ENCODE measurements at regions not wholly inside any gene's neighbourhood (a gene's known extent, or its start where the extent isn't known, plus 50 kb on each side); places are given as distances from the start of the nearest gene placed in this dataset.

- TF ChIP-seq CTCF (IDR thresholded peaks at IDR 0.05; ENCODE audit: insufficient read depth, low read depth, low read length, missing control alignments), result no peak
- peak; percentile 97 for DNase-seq (ENCODE audit: low read depth)
- peak overlapping the region; percentile 94 for H3K4me3 ChIP-seq (ENCODE audit: low read length)
Observed at GRCh38 chr14:51488569-51489220, 163.0 kb upstream of the FRMD6 start.

GRCh38 chr14:51490205-51490604 lies 161.5 kb upstream of the FRMD6 start:
- DNase-seq (ENCODE audit: low read depth), result peak; percentile 35

GRCh38 chr14:51491036-51491545 lies 160.6 kb upstream of the FRMD6 start:
- TF ChIP-seq CTCF (IDR thresholded peaks at IDR 0.05; ENCODE audit: insufficient read depth, low read depth, low read length, missing control alignments), result no peak
- H3K4me3 ChIP-seq (ENCODE audit: low read length), result peak overlapping the region; percentile 94
- DNase-seq (ENCODE audit: low read depth), result no peak

More at GRCh38 chr14:51490205-51490604, 161.5 kb upstream of the FRMD6 start:
- TF ChIP-seq CTCF (IDR thresholded peaks at IDR 0.05; ENCODE audit: insufficient read depth, low read depth, low read length, missing control alignments), result no peak
- peak overlapping the region; percentile 94 for H3K4me3 ChIP-seq (ENCODE audit: low read length)

GRCh38 chr14:51491776-51492175 lies 159.9 kb upstream of the FRMD6 start:
- TF ChIP-seq CTCF (IDR thresholded peaks at IDR 0.05; ENCODE audit: insufficient read depth, low read depth, low read length, missing control alignments), result no peak
- peak overlapping the region; percentile 94 for H3K4me3 ChIP-seq (ENCODE audit: low read length)
- DNase-seq (ENCODE audit: low read depth), result no peak

- no peak for TF ChIP-seq CTCF (IDR thresholded peaks at IDR 0.05; ENCODE audit: insufficient read depth, low read depth, low read length, missing control alignments)
- peak; percentile 44 for DNase-seq (ENCODE audit: low read depth)
- no peak overlapping the region for H3K4me3 ChIP-seq (ENCODE audit: low read length)
Observed at GRCh38 chr14:51495319-51495718, 156.4 kb upstream of the FRMD6 start.

- H3K4me3 ChIP-seq (ENCODE audit: low read length), result no peak overlapping the region
- TF ChIP-seq CTCF (IDR thresholded peaks at IDR 0.05; ENCODE audit: insufficient read depth, low read depth, low read length, missing control alignments), result no peak
- peak; percentile 91 for DNase-seq (ENCODE audit: low read depth)
Observed at GRCh38 chr14:51498411-51499227, 153.1 kb upstream of the FRMD6 start.

Measured in epithelial cell of esophagus (primary cell).